ENCODE measurements at regions not wholly inside any gene's neighbourhood (a gene's known extent, or its start where the extent isn't known, plus 50 kb on each side); places are given as distances from the start of the nearest gene placed in this dataset.

DNA sequence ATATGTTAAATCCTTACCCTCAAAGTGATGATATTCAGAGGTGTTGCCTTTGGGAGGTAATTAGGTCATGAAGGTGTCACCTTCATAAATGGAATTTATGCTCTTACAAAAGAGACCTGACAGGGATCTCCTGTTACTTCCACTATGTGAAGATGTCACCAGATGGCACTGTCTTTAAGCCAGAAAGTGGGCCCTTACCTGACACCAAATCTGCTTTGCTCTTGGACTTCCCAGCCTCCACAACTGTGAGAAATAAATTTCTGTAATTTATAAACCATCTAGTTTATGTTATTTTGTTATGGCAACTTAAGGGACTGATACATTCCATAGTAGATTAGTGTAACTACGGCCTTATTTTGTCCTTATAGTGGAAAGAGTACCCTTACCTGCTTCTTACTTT, 358.3 kb upstream of the SALL1 start:
- TF ChIP-seq, protein P1, sequence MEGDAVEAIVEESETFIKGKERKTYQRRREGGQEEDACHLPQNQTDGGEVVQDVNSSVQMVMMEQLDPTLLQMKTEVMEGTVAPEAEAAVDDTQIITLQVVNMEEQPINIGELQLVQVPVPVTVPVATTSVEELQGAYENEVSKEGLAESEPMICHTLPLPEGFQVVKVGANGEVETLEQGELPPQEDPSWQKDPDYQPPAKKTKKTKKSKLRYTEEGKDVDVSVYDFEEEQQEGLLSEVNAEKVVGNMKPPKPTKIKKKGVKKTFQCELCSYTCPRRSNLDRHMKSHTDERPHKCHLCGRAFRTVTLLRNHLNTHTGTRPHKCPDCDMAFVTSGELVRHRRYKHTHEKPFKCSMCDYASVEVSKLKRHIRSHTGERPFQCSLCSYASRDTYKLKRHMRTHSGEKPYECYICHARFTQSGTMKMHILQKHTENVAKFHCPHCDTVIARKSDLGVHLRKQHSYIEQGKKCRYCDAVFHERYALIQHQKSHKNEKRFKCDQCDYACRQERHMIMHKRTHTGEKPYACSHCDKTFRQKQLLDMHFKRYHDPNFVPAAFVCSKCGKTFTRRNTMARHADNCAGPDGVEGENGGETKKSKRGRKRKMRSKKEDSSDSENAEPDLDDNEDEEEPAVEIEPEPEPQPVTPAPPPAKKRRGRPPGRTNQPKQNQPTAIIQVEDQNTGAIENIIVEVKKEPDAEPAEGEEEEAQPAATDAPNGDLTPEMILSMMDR (IDR thresholded peaks at IDR 0.05) = no peak
- no peak for TF ChIP-seq POLR2A (IDR thresholded peaks at IDR 0.05)

All from vagina (tissue), 2 donors.